CD14-positive monocyte (primary cell): ENCODE measurements at regions not wholly inside any gene's neighbourhood (a gene's known extent, or its start where the extent isn't known, plus 50 kb on each side); places are given as distances from the start of the nearest gene placed in this dataset.

Source experiments
- DNase-seq, 3 donors: peaks; one replicate each; pipeline ENCODE4 v3.0.0-alpha.2; 2011 to 2022
- H2AFZ ChIP-seq: 2 replicates; pipeline ENCODE4 v1.6.0; 2012; ENCODE audit warnings: mild to moderate bottlenecking, low read depth, low read length, inconsistent platforms; ENCODE audit not compliant: insufficient read depth, poor library complexity, severe bottlenecking
- H3K27ac ChIP-seq, 2 donors: 1 replicate in 1 of 2; 2 replicates in 1 of 2; pipeline ENCODE4 v1.5.1; 2012 to 2013; ENCODE audit warnings: low read length in 2 of 2, control low read depth in 1 of 2, inconsistent platforms in 1 of 2, low read depth in 1 of 2, mild to moderate bottlenecking in 1 of 2
- H3K27me3 ChIP-seq, 2 donors: one replicate each; pipeline versions ENCODE4 v1.6.0 to v1.6.1; 2011 to 2013; ENCODE audit warnings: low read length in 2 of 2; ENCODE audit not compliant: control insufficient read depth in 2 of 2, insufficient read depth in 2 of 2
- H3K36me3 ChIP-seq, 2 donors: replicated peaks in 1 of 2; 1 replicate in 1 of 2; 2 replicates in 1 of 2; pipeline versions ENCODE4 v1.5.1 to v1.6.1; 2012 to 2013; ENCODE audit warnings: low read length in 2 of 2, control low read depth in 1 of 2, inconsistent platforms in 1 of 2, mild to moderate bottlenecking in 1 of 2; ENCODE audit not compliant: insufficient read depth in 2 of 2, control insufficient read depth in 1 of 2
- H3K4me1 ChIP-seq, 2 donors: 1 replicate in 1 of 2; 2 replicates in 1 of 2; pipeline versions ENCODE4 v1.5.1 to v1.6.1; 2012 to 2013; ENCODE audit warnings: low read length in 2 of 2, control low read depth in 1 of 2, inconsistent platforms in 1 of 2, mild to moderate bottlenecking in 1 of 2, moderate library complexity in 1 of 2; ENCODE audit not compliant: insufficient read depth in 2 of 2, control insufficient read depth in 1 of 2
- H3K4me2 ChIP-seq: replicated peaks from 2 replicates; pipeline ENCODE3; 2012; ENCODE audit warnings: low read length, moderate library complexity, mild to moderate bottlenecking; ENCODE audit not compliant: poor library complexity, severe bottlenecking; ENCODE audit errors: extremely low read depth
- H3K4me3 ChIP-seq, 3 experiments: fragments of 200-600 bp in 1 of 3; sonication (generic) in 1 of 3; replicated peaks in 1 of 3; 1 replicate in 2 of 3; 2 replicates in 1 of 3; pipeline ENCODE4 v1.5.1; 2011 to 2013; ENCODE audit warnings: low read length in 3 of 3, mild to moderate bottlenecking in 3 of 3, control low read depth in 2 of 3, low read depth in 2 of 3, inconsistent platforms in 1 of 3, moderate library complexity in 1 of 3
- H3K79me2 ChIP-seq: 2 replicates; pipeline ENCODE4 v1.6.0; 2012; ENCODE audit warnings: mild to moderate bottlenecking, control low read depth, inconsistent platforms, low read length, moderate library complexity; ENCODE audit not compliant: insufficient read depth
- H3K9ac ChIP-seq: 2 replicates; pipeline ENCODE4 v1.6.0; 2017; ENCODE audit warnings: low read length, mild to moderate bottlenecking; ENCODE audit not compliant: insufficient read depth, poor library complexity, severe bottlenecking
- H3K9me3 ChIP-seq, 2 donors: replicated peaks in 1 of 2; 1 replicate in 1 of 2; 2 replicates in 1 of 2; pipeline versions ENCODE4 v1.5.1 to v1.6.1; 2012 to 2013; ENCODE audit warnings: low read length in 2 of 2, control low read depth in 1 of 2; ENCODE audit not compliant: control insufficient read depth in 1 of 2, insufficient read depth in 1 of 2
- H4K20me1 ChIP-seq: 2 replicates; pipeline ENCODE4 v1.6.0; 2012; ENCODE audit warnings: mild to moderate bottlenecking, low read length, control low read depth, moderate library complexity; ENCODE audit not compliant: insufficient read depth
- H3K27ac Mint-ChIP-seq, 7 donors: one replicate each; pipeline ENCODE4 v1.8.0; 2020; ENCODE audit warnings: mild to moderate bottlenecking in 7 of 7, mixed read lengths in 7 of 7, moderate library complexity in 6 of 7, inconsistent platforms in 2 of 7
- H3K27me3 Mint-ChIP-seq, 3 donors: one replicate each; pipeline ENCODE4 v1.8.0; 2021 to 2022; ENCODE audit warnings: low read depth in 3 of 3, mild to moderate bottlenecking in 3 of 3, mixed read lengths in 3 of 3, moderate library complexity in 3 of 3, inconsistent platforms in 1 of 3
- H3K36me3 Mint-ChIP-seq, 2 donors: one replicate each; pipeline ENCODE4 v1.8.0; 2020; ENCODE audit warnings: mixed read lengths in 2 of 2, inconsistent platforms in 1 of 2, mild to moderate bottlenecking in 1 of 2
- H3K4me1 Mint-ChIP-seq: one replicate; pipeline ENCODE4 v1.8.0; 2020; ENCODE audit warnings: mild to moderate bottlenecking, mixed read lengths
- H3K4me3 Mint-ChIP-seq, 2 donors: one replicate each; pipeline ENCODE4 v1.8.0; 2020; ENCODE audit warnings: mild to moderate bottlenecking in 2 of 2, mixed read lengths in 2 of 2, moderate library complexity in 1 of 2
- H3K9me3 Mint-ChIP-seq, 7 donors: one replicate each; pipeline ENCODE4 v1.8.0; 2020 to 2022; ENCODE audit warnings: mixed read lengths in 7 of 7, mild to moderate bottlenecking in 6 of 7, moderate library complexity in 6 of 7, inconsistent platforms in 2 of 7
- WGBS: methylation state at CpG from one replicate; pipeline ENCODE4 v1.1.5; 2013; ENCODE audit warnings: missing lambda C conversion rate; ENCODE audit not compliant: insufficient coverage; 5-methylcytosine and 5-hydroxymethylcytosine counted together
- intact Hi-C, 2 donors: fragments of 100-400 bp; cut with micrococcal nuclease; formaldehyde crosslinking; loops; one replicate each; pipeline versions ENCODE4 v1.15.0 to v1.15.1; 2023
- TF ChIP-seq, protein P1 (sequence below): fragments of 200-600 bp; IDR thresholded peaks from one replicate; pipeline ENCODE4 v1.8.0; 2022; ENCODE audit warnings: antibody characterized with exemption, mild to moderate bottlenecking

DNA sequence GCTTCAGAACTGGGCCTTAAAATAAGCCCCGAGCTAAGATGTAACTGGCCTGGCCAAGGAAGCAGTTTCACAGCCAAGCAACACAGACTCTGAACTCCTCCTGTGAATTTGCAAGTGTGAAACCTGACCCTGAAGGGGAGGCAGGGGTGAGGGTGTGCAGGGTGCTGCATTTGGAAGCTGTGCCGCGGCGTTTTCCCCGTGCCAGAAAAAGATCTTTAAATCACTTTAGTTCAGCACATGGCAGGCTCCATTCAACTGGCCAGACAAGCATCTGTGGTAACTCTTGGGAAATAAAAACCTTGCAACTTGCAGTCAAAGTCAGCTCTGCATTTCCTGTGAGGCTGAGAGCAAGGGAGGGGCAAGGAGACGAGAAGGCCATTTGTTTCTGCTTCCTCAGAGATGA lies 209.3 kb upstream of the SOX11 start:
- H3K9ac ChIP-seq = no peak overlapping the region
- WGBS = 6% methylated on average over 2 of the region's 6 CpGs
- intact Hi-C loops = no loop called here

GRCh38 chr2:5484868-5485267 lies 207.3 kb upstream of the SOX11 start:
- H3K27me3 Mint-ChIP-seq = peaks cover 0 to 2% (median 2%) of the 10 kb centered on the region in 3 donors
- Histone ChIP-seq H3K4me2 (no peak overlapping the region), H3K36me3 (no peaks in the 10 kb centered on the region), H3K27ac (no peak overlapping the region), H4K20me1 (no peaks in the 10 kb centered on the region), H3K4me3 (no peak overlapping the region), H2AFZ (no peak overlapping the region), H3K4me1 (no peaks in the 10 kb centered on the region), H3K79me2 (no peaks in the 10 kb centered on the region), H3K27me3 (no peaks in the 10 kb centered on the region), H3K9me3 (peaks cover 0 to 3% of the 10 kb centered on the region in 2 donors), H3K9ac (no peak overlapping the region)
- H3K36me3 Mint-ChIP-seq = no peaks in the 10 kb centered on the region
- 100% methylated on average over 1 of the region's 4 CpGs for WGBS
- peaks cover 0 to 8% (median 2%) of the 10 kb centered on the region in 7 donors for H3K9me3 Mint-ChIP-seq
- TF ChIP-seq, protein P1, sequence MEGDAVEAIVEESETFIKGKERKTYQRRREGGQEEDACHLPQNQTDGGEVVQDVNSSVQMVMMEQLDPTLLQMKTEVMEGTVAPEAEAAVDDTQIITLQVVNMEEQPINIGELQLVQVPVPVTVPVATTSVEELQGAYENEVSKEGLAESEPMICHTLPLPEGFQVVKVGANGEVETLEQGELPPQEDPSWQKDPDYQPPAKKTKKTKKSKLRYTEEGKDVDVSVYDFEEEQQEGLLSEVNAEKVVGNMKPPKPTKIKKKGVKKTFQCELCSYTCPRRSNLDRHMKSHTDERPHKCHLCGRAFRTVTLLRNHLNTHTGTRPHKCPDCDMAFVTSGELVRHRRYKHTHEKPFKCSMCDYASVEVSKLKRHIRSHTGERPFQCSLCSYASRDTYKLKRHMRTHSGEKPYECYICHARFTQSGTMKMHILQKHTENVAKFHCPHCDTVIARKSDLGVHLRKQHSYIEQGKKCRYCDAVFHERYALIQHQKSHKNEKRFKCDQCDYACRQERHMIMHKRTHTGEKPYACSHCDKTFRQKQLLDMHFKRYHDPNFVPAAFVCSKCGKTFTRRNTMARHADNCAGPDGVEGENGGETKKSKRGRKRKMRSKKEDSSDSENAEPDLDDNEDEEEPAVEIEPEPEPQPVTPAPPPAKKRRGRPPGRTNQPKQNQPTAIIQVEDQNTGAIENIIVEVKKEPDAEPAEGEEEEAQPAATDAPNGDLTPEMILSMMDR = no peak
- no peak for DNase-seq
- H3K4me1 Mint-ChIP-seq = no peaks in the 10 kb centered on the region
- intact Hi-C loops = no loop called here
- no peak overlapping the region for H3K4me3 Mint-ChIP-seq
- H3K27ac Mint-ChIP-seq = no peak overlapping the region

More for the DNA sequence above, 209.3 kb upstream of the SOX11 start:
- no peaks in the 10 kb centered on the region for H3K36me3 Mint-ChIP-seq
- DNase-seq = no peak
- no peaks in the 10 kb centered on the region for H3K36me3 ChIP-seq
- no peaks in the 10 kb centered on the region for H4K20me1 ChIP-seq
- H3K79me2 ChIP-seq = no peaks in the 10 kb centered on the region
- no peak overlapping the region for H3K27ac Mint-ChIP-seq
- no peaks in the 10 kb centered on the region for H3K4me1 ChIP-seq
- no peak overlapping the region for H3K4me3 ChIP-seq
- H3K4me2 ChIP-seq = no peak overlapping the region
- peaks cover 0 to 5% (median 2%) of the 10 kb centered on the region in 3 donors for H3K27me3 Mint-ChIP-seq
- H2AFZ ChIP-seq = no peak overlapping the region
- H3K9me3 ChIP-seq = peaks cover 0 to 3% of the 10 kb centered on the region in 2 donors
- no peaks in the 10 kb centered on the region for H3K27me3 ChIP-seq
- H3K27ac ChIP-seq = no peak overlapping the region
- no peak overlapping the region for H3K4me3 Mint-ChIP-seq
- TF ChIP-seq, protein P1 = no peak
- peaks cover 0 to 7% (median 1%) of the 10 kb centered on the region in 7 donors for H3K9me3 Mint-ChIP-seq
- H3K4me1 Mint-ChIP-seq = no peaks in the 10 kb centered on the region
